ENCODE measurements at regions not wholly inside any gene's neighbourhood (a gene's known extent, or its start where the extent isn't known, plus 50 kb on each side); places are given as distances from the start of the nearest gene placed in this dataset.

DNA sequence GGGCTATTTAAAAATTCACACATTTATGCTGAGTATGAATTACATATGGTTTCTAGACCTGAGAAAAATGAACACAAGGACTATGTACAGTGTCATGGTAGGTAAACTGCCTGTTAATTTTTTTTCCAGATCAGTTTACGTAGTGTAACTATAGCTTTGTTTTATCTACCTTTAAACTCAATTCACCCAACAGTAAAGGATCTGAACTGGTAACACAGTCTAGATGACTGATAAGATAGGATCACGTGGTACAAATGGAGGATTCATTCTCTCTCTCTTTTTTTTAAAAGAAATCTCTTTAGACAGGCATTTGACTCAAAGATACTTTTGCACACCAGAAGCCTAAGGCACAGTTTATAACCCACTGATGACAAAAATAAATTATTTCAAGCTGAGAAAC is 130.8 kb upstream of the ATP2B1 start:
- TF ChIP-seq, protein P1, sequence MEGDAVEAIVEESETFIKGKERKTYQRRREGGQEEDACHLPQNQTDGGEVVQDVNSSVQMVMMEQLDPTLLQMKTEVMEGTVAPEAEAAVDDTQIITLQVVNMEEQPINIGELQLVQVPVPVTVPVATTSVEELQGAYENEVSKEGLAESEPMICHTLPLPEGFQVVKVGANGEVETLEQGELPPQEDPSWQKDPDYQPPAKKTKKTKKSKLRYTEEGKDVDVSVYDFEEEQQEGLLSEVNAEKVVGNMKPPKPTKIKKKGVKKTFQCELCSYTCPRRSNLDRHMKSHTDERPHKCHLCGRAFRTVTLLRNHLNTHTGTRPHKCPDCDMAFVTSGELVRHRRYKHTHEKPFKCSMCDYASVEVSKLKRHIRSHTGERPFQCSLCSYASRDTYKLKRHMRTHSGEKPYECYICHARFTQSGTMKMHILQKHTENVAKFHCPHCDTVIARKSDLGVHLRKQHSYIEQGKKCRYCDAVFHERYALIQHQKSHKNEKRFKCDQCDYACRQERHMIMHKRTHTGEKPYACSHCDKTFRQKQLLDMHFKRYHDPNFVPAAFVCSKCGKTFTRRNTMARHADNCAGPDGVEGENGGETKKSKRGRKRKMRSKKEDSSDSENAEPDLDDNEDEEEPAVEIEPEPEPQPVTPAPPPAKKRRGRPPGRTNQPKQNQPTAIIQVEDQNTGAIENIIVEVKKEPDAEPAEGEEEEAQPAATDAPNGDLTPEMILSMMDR (IDR thresholded peaks at IDR 0.05 in 2 of 3, conservative IDR thresholded peaks at IDR 0.05 in 1 of 3; ENCODE audit: control insufficient read depth in 2 of 3, extremely low read depth in 1 of 3, insufficient read depth in 1 of 3, low read depth in 3 of 3, low read length in 3 of 3): no peak
- TF ChIP-seq, protein P2, sequence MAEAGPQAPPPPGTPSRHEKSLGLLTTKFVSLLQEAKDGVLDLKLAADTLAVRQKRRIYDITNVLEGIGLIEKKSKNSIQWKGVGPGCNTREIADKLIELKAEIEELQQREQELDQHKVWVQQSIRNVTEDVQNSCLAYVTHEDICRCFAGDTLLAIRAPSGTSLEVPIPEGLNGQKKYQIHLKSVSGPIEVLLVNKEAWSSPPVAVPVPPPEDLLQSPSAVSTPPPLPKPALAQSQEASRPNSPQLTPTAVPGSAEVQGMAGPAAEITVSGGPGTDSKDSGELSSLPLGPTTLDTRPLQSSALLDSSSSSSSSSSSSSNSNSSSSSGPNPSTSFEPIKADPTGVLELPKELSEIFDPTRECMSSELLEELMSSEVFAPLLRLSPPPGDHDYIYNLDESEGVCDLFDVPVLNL (IDR thresholded peaks at IDR 0.05; ENCODE audit: low read depth, low read length): no peak
- TF ChIP-seq JUND (IDR thresholded peaks at IDR 0.05; ENCODE audit: low read depth, low read length) (no peak), YY1 (IDR thresholded peaks at IDR 0.05; ENCODE audit: low read depth, low read length) (no peak), ETV6 (conservative IDR thresholded peaks at IDR 0.05 in 1 of 2, IDR thresholded peaks at IDR 0.05 in 1 of 2; ENCODE audit: borderline replicate concordance in 1 of 2, low read depth in 1 of 2) (no peak), BMI1 (IDR thresholded peaks at IDR 0.05; ENCODE audit: borderline replicate concordance) (no peak), ZNF217 (IDR thresholded peaks at IDR 0.05) (no peak), POLR2A (IDR thresholded peaks at IDR 0.05; ENCODE audit: low read depth, low read length) (no peak), POLR2AphosphoS5 (IDR thresholded peaks at IDR 0.05; ENCODE audit: low read length) (no peak), EGR1 (IDR thresholded peaks at IDR 0.05; ENCODE audit: borderline replicate concordance in 1 of 2, low read depth in 2 of 2, low read length in 2 of 2) (no peak), NBN (IDR thresholded peaks at IDR 0.05) (no peak)
- TF ChIP-seq, protein P3, sequence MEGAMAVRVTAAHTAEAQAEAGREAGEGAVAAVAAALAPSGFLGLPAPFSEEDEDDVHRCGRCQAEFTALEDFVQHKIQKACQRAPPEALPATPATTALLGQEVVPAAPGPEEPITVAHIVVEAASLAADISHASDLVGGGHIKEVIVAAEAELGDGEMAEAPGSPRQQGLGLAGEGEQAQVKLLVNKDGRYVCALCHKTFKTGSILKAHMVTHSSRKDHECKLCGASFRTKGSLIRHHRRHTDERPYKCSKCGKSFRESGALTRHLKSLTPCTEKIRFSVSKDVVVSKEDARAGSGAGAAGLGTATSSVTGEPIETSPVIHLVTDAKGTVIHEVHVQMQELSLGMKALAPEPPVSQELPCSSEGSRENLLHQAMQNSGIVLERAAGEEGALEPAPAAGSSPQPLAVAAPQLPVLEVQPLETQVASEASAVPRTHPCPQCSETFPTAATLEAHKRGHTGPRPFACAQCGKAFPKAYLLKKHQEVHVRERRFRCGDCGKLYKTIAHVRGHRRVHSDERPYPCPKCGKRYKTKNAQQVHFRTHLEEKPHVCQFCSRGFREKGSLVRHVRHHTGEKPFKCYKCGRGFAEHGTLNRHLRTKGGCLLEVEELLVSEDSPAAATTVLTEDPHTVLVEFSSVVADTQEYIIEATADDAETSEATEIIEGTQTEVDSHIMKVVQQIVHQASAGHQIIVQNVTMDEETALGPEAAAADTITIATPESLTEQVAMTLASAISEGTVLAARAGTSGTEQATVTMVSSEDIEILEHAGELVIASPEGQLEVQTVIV (IDR thresholded peaks at IDR 0.05; ENCODE audit: borderline replicate concordance, partially characterized antibody): no peak
- TF ChIP-seq, protein P4, sequence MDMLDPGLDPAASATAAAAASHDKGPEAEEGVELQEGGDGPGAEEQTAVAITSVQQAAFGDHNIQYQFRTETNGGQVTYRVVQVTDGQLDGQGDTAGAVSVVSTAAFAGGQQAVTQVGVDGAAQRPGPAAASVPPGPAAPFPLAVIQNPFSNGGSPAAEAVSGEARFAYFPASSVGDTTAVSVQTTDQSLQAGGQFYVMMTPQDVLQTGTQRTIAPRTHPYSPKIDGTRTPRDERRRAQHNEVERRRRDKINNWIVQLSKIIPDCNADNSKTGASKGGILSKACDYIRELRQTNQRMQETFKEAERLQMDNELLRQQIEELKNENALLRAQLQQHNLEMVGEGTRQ (IDR thresholded peaks at IDR 0.05; ENCODE audit: borderline replicate concordance, low read depth, low read length): no peak

Data from GM12878 (cell line).